Lung microvascular endothelial cell (primary cell): ENCODE measurements at regions not wholly inside any gene's neighbourhood (a gene's known extent, or its start where the extent isn't known, plus 50 kb on each side); places are given as distances from the start of the nearest gene placed in this dataset.
A peak's percentile ranks its signal among the peaks of the same experiment; 100 is the strongest.

Experiments
- DNase-seq, 2 donors: peaks; one replicate each; pipeline versions ENCODE4 v3.0.0 to v3.0.0-alpha.2; 2010; ENCODE audit warnings: low read depth in 2 of 2

DNA sequence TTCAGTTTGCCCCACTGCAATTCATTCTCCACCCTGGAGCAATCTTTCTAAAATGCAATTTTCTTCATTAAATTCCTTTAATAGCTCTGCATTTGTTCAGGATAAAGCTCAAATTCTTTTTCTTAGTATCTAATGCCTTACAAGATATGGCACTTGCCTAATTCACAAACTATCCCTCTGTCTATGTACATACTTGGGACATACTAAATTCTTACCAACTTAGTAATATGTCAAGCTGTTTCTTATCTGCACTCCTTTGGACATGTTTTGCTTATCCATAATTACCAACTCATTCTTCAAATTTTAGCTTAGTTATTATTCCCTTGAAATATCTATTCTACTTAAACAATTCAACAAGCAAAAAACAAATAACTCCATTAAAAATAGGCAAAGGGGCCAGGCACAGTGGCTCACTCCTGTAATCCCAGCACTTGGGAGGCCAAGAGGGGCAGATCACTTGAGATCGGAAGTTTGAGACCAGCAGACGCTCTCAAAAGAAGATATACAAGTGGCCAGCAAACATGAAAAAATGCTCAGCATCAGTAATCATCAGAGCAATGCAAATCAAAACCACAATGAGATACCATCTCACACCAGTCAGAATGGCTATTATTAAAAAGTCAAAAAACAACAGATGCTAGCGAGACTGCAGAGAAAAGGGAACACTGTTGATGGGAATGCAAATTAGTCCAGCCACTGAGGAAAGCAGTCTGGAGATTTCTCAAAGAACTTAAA is 96.9 kb downstream of the FAM76B start:
- no peak for DNase-seq

DNA sequence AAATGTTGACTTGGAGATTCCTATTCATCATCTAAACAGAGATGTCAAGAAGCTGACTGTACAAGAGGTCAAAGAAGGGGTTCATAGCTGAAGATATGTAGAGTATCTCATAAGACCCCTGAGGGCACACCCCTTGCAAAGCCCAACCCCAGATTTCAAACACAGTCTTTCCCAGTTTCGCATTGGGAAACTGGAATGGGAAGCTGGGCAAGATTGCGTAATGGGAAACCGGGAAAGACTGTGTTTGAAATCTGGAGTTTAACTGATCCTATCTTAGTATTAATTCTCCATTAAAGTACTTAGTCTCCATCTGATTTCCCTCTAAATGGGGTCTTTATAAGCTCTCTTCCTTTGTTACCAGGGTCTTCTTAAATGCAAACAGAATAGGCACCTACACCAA is 99.5 kb downstream of the FAM76B start:
- DNase-seq: no peak

DNA sequence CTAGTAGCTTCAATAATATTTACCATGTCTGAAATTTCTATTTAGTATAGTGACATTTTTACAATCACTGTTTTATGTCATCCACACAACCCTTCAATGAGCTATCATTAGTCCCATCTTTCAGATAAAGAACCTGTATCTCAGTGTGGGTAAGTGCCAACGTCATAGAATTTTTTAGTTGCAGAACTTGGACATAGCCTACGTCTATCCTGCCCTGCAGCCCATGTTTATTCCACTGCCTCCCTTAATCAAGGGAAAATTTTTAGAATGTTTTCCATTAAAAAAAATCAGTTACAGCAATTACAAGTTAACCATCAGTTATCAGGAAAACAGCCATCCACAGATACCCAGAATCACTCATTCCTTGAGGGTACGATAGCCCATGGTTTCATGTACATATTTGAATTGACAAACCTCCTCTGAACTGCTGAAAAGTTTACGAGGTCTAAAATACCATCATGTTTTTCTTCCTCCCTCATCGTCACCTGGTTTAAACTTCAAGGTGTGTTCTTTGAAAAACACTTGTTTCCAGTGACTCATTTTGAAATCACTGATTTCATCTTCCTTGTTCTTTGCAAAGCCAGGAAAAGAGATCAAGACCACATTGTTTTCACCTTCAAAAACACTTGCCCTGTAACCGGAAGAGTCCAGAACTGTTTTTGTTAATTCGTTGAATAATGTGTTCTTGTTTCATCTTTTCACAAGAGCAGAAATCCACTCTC is 100.9 kb downstream of the FAM76B start:
- DNase-seq: peak; percentile 47 to 59

DNA sequence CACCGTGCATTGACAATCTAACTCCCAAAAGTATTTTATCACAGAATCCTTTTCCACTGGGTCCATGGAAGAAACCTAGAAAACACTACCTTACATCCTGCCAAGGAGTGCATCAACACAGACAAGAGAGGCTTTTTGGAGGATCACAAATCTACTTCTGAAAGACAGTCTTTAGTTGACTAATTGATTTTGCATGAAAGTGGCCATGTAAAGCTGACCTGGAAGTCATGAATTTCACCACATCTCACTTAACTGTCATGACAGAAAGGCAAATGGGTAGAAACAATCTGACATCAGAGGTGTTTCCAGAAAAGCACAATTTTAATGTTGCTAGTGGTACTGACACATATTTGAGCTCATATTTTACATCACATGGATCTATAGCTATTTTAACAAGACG is 101.6 kb downstream of the FAM76B start:
- DNase-seq: no peak

DNA sequence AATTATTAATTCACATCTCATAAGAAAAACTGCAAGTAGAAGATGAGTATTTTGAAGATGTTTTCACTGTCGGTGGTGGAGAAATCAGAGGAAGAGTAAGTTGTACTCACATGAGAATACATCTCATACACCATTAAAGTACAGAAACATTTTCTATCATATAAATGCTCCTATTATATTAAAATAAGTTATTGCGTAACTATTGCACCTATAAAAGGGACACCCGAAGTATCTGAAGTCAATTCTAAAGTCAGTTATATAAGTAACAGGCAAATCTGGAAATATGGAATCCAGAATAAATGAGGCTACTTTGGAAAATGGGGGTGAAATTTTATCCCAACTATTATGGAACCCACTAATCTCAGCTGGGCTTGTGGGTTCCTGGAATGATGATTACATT is 103.3 kb downstream of the FAM76B start:
- DNase-seq: no peak

DNA sequence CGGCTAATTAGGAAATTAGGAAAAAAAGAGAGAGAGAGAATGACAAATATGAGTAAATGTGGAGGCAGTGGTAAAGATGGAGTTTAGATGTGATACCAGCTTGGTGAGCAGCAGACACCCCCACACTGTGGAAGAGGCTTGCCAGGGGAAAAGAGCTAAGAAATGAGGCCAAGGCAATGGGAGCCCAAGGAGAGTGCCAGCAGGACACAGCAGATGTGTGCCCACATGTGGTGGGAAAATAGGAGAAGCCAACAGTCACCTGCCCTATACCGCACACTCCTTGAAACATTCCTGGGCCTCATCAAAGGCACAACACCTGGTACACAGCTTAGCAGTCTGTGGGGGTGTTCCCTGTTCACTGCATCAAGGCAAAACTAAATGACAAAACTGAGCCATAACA is 104.9 kb downstream of the FAM76B start:
- no peak for DNase-seq

DNA sequence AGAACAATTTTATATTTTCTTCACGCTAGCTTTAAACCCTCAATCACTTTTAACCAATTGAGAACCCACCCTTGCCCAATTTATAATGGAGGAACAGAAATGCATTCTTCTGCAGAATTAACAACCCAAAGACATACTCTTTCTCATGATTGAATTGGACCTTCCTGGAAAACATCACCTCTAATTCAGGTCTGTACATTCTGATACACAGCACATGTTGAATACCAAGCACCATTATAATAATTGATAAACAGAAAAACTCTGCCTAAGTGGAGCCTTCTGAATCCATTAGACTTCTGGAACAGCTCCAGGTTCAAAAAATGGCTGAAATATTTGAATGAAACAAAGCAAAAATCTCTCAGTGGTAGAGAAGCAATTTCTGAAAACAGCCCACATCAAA is 105.4 kb downstream of the FAM76B start:
- no peak for DNase-seq

DNA sequence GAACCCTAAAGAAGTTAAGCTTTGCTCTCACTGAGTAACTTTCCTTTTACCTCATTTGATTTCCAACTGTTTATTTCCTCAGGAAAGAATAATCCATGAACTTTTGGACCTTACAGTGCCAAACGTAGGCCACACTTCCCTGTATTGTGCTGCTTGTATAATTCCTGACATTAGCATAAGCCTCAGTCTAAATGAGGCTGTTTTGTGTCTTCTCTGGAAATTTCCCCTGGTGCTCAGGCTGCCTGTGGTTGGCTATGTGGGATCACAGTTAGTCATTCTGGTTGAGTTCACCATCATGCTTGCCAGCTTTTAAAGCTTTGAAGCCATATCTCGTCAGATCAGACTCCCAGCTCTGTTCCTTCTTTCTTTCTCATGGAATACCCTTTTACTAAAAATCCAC is 107.0 kb downstream of the FAM76B start:
- DNase-seq: peak; percentile 80 to 96

DNA sequence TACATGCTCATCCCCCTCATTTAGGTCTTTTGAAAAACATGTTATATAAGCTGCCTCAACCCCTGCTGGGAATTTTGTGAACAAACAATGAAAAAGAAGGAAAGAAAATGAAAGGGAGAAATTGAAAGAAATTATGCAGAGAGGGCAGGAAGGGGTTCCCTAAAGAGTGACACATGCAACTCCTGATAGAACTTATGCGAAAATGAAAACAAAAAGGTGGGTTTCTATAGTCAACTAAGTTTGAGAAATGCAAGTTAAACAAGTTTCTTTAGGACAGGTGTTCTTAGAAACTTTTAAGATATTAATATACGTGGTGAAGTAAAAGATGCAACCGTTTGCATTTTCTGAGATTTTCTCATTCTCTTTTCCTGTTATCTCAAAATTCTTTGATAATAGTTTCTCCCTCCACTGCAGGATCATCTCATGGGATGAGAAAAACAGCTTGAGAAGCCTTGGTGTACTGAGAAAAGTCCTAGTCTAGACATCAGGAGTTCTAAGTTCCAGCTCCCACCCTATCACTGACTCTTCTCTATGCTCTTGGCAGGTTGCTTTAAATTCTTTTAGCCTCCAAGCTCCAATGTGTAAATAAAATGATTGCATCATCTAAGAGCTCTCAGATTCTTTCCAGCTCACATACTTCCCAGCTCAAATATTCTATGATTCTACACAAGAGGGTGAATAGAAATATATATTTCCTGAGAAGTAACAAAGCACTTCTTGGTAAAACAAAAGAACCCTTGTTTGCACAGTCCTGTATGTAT is 109.2 kb downstream of the FAM76B start:
- peak in 1 of 2 donors; percentile 43 for DNase-seq

DNA sequence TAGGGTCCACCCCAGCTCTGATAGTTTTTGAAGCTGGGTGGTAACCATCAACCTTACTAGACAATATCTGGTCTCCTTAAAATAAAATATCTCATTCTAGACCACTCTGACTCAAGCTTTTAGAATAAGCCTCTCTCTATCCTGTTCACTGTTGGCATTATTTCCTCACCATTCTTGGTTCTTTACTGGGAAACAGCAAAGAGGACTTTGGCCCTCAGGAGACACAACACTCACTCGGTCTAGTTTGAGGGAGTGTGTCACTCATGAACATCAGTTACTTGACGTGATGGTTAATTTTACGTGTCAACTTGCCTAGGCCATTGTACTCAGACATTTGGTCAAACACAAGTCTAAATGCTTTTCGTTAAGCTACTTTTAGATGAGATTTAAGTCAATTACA is 110.6 kb downstream of the FAM76B start:
- DNase-seq: no peak

DNA sequence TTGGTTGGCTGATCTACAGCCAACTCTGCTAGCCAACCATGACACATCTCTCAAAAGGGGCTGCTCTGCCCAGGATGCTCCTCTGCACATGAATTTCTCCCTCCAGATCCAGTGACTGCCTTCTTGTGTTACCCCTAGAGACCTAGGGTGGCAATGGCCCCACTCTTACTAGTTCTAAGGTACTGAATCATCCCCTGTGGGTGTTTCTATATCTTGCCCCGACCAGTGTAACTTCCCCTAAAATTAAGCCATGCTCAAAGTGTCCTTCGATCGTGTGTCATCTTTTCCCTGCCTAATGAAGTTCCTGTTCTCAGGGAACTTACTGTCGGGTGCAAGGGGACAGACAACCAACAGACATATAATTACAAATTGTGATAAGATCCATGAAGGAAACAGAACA is 113.3 kb downstream of the FAM76B start:
- DNase-seq: no peak

DNA sequence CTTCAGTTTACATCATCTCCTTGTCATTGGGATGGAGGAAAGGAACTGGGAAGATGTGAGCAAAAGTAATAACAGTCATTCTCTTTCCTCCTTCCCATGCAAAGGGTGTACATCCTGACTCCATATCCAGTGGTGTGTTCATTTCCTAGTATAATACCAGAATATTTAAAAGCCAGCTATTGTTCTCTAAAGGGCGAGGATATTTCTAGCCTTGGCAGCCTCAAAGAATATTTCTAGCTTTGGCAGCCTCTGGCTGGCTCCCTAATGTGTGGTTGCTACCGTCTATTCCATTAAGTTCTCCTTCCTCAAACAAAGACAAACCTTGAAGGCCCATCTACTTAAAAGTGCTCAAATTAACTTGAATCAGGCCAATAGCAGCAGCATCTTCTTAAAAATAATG is 114.0 kb downstream of the FAM76B start:
- peak in 1 of 2 donors; percentile 28 for DNase-seq

DNA sequence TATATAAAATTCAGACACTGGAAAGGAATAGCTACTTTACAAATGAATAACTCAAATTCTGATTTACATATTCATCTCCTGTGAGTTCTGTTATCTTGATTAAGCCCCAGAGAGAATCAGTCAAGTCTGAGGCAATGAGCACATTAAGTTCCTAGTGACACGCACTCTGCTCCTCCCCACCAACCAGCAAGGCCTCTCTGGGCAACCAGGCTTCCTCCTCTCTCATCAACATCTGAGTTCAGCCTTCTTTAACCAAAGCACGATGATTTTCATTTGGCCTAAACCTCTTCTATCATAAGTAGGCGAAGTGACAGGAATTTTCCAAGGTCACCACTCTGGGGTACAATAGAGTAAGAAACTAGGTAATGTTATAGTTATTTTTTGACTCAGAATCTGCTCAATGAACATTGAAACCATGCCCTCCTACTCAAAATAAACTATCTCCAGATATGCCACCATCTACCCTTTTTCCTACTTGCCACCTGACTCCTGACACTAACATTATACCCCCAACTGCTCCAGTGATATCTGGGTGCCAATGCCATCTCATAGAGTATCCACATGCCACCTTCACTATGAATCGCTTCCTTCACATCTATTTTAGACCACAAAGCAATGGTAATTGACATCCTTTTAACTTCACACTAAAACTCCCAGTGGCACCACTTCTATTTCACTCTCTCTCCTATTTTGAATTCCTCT is 114.8 kb downstream of the FAM76B start:
- no peak for DNase-seq

DNA sequence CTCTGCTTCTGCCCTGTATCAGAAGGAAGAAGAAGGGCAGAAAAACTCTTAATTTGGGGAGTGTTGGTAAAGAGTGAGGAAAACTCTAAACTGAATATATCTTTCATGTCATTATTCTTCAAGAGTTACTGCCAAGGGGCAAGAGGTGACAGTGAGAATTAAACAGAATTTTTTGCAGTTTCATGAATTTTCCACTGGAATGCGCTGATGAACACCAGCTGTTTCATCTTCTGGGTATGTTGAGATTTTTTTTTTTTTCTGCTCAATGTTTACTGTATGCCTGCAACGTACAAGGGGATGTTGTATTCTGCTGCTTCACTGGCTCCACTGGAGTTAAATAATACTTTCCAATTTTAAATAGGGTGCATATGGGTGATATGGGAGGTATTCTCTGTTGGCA is 117.8 kb downstream of the FAM76B start:
- no peak for DNase-seq

DNA sequence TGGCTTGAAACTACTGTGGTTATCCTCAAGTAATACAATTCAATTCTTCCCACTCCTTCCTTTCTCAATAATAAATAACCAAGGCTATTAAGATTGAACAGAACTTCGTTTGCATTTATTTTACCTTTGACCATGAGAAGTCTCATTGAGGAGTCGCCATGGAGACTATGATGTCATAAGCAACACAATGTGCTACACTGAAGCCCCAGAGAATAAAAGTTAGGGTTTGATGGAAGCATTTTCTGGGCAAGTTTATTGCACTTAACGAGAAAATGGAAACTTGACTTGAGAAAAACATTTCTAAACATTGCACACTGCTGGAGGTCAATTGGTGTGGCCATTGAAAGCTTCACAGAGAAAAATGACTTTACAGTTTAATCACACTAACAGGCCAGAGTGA is 121.5 kb downstream of the FAM76B start:
- no peak for DNase-seq

DNA sequence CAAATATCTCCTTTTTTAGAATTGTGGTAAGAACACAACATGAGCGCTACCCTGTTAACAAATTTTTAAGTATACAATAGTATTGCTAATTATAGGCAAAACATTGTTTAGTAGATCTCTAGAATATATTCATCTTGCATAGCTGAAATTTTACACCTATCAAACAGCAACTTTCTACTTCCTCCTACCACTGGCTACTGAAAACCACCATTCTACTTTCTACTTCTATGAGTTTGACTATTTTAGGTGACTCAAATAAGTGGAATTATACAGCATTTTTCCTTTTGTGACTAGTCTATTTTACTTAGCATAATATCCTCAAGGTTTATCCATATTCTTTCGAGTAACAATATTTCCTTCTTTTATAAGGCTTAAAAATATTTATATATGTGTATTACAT is 128.4 kb downstream of the FAM76B start:
- no peak for DNase-seq

DNA sequence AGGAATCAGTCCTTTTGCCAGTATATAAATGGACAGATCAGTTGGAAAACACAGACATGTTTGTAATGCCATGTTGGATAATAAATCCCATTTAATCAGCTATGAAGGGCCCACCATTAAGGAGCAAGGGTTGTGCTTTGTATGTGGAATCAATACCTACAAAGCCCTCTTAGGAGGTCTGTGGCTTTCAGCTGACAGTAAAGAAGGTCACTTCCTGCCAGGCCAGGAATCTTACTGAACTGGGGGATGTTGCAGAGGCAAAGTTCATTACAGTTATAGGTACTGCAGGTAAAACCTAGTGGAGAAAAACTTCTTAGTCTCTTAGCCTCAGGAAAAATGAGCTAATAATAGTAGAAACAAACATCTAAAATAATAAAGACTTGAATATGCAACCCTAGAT is 129.5 kb downstream of the FAM76B start:
- no peak for DNase-seq

DNA sequence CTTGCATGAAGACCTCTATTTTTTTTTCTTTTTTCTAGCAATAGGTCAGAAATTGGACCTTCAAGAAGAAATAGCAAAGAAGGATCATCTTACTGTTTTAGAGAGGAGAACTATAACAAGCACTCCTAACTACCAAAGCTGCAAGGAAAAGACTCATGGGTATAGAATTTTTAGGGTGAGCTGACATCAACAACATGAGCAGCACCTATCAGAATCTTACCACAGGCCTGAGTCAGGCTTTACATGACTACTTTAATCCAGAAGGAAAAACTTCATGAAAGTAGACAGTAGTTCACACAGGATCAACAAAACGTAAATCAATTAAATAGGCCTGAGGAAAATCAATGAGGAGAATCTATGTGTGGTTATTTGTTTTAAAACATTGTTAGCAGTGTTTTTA is 130.5 kb downstream of the FAM76B start:
- no peak for DNase-seq

DNA sequence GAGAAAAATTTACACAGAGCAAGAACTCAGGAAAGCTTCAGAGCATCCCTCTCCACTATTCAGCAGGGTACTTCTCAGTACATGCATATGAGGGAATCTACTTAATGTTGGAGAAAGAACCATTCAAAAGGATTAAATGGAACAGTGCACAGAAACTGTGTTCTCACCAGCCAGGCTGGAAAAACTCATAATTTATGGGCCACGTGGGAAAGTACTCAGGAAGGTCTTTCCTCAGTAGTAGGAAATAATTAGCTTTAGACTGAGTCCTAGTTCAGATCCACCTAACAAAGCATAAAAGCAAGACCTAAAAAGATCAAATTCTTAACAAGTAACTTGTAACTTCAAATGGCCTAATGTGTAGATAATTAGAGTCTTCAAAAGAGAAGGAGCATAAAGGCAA is 134.0 kb downstream of the FAM76B start:
- DNase-seq: peak in 1 of 2 donors; percentile 48

DNA sequence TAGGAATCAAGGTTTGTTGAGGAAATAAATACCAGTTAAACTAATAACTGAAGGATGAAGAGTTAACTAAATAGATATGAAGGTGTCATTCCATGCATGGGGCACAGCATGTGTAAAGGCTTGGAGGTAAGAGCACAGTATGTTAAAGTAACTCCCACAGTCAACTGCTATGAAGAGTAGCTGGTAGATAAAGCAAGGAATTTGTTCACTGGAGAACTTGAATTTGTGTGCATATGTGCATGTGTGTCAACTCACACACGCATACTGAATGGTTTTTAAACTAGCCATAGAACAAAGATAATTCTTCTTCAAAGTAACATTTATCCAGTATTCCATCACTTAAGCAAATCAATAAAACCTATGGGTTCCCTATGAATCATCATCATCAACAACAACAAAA is 135.9 kb downstream of the FAM76B start:
- DNase-seq: no peak

DNA sequence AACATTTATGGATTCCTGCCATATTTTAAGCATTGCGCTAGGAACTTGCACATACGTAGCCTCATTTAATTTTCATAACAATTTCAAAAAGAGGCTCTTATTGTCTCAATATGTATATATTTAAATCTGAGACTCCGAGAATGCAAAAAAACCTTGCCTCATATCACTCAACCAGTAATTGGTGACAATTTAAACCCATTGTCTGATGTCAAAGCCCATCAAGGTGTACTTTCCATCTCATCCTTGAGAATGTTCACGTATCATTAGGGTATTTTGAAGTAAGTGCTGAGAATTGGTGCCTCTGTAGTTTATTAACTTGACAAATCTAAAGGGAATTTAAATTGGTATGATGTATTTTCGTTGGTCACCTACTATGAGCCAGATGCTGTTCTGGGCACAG is 136.5 kb downstream of the FAM76B start:
- DNase-seq: no peak

DNA sequence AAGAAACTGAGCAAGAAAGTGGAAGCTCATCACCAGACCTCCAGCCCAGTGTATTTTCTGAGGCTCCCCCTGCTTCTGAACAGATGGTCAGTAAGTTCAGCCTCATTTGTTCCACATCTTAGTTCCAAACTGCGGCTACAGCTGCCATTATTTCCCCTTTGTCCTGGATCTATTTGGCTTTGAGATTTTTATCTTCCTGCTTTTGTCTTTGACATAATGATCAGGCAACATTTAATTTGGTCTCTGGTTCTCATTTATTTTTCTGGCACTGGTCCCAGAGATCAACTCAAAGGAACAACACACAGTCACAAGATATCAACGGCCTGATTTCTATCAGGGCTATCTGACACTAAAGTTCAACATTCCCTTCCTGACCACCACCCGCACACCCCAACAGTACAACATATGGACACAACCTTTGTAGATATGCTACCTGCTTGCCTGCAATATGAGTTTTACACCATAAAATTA is 137.5 kb downstream of the FAM76B start:
- peak; percentile 51 for DNase-seq
